HL-60 (cell line): ENCODE measurements at regions not wholly inside any gene's neighbourhood (a gene's known extent, or its start where the extent isn't known, plus 50 kb on each side); places are given as distances from the start of the nearest gene placed in this dataset.

Experiments
- SPI1 ChIP-seq: IDR thresholded peaks from 2 replicates; pipeline ENCODE4 v1.6.1; 2012; ENCODE audit warnings: low read depth, mild to moderate bottlenecking, borderline replicate concordance
- TF ChIP-seq, protein P1 (sequence below): IDR thresholded peaks from one replicate; pipeline ENCODE4 v1.5.1; 2011; ENCODE audit warnings: low read length, control low read depth, inconsistent platforms; ENCODE audit not compliant: insufficient read depth
- TF ChIP-seq, protein P2 (sequence below): IDR thresholded peaks from 2 replicates; pipeline ENCODE4 v1.6.1; 2012; ENCODE audit warnings: low read depth; ENCODE audit not compliant: insufficient replicate concordance

DNA sequence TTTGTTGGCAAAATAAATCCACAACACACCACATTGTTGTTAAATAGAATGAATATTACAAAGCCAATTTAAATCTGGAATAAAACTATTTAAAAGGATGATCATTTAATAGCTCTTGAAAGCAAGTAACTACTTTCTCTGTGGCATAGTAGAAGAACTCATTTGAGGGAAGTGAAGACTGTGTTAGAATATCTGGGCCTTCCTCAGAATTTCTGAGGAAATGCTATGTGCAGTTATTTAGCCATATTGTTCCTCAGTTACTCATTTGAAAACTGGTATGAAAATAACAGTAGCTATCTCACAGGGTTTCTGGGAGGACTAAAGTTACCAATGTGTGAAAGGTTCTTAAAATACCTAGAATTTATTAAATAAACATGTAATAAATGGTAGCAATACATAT lies 595.8 kb downstream of the PSAT1 start:
- TF ChIP-seq, protein P1, sequence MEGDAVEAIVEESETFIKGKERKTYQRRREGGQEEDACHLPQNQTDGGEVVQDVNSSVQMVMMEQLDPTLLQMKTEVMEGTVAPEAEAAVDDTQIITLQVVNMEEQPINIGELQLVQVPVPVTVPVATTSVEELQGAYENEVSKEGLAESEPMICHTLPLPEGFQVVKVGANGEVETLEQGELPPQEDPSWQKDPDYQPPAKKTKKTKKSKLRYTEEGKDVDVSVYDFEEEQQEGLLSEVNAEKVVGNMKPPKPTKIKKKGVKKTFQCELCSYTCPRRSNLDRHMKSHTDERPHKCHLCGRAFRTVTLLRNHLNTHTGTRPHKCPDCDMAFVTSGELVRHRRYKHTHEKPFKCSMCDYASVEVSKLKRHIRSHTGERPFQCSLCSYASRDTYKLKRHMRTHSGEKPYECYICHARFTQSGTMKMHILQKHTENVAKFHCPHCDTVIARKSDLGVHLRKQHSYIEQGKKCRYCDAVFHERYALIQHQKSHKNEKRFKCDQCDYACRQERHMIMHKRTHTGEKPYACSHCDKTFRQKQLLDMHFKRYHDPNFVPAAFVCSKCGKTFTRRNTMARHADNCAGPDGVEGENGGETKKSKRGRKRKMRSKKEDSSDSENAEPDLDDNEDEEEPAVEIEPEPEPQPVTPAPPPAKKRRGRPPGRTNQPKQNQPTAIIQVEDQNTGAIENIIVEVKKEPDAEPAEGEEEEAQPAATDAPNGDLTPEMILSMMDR: no peak
- TF ChIP-seq, protein P2, sequence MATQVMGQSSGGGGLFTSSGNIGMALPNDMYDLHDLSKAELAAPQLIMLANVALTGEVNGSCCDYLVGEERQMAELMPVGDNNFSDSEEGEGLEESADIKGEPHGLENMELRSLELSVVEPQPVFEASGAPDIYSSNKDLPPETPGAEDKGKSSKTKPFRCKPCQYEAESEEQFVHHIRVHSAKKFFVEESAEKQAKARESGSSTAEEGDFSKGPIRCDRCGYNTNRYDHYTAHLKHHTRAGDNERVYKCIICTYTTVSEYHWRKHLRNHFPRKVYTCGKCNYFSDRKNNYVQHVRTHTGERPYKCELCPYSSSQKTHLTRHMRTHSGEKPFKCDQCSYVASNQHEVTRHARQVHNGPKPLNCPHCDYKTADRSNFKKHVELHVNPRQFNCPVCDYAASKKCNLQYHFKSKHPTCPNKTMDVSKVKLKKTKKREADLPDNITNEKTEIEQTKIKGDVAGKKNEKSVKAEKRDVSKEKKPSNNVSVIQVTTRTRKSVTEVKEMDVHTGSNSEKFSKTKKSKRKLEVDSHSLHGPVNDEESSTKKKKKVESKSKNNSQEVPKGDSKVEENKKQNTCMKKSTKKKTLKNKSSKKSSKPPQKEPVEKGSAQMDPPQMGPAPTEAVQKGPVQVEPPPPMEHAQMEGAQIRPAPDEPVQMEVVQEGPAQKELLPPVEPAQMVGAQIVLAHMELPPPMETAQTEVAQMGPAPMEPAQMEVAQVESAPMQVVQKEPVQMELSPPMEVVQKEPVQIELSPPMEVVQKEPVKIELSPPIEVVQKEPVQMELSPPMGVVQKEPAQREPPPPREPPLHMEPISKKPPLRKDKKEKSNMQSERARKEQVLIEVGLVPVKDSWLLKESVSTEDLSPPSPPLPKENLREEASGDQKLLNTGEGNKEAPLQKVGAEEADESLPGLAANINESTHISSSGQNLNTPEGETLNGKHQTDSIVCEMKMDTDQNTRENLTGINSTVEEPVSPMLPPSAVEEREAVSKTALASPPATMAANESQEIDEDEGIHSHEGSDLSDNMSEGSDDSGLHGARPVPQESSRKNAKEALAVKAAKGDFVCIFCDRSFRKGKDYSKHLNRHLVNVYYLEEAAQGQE: no peak
- TF ChIP-seq SPI1: no peak
